ENCODE measurements at regions not wholly inside any gene's neighbourhood (a gene's known extent, or its start where the extent isn't known, plus 50 kb on each side); places are given as distances from the start of the nearest gene placed in this dataset.

DNA sequence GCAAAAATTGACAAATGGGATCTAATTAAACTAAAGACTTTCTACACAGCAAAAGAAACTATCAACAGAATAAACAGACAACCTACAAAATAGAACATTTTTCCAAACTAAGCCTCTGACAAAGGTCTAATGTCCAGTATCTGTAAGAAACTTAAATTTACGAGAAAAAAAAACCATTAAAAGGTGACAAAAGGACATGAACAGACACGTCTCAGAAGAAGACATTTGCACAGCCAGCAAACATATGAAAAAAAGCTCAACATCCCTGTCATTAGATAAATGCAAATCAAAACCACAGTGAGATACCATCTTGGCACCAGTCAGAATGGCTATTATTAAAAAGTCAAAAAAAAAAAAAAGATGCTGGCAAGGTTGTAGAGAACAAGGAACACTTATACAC lies 70.6 kb upstream of the GRIK2 start:
- no peak for DNase-seq

- no peak for DNase-seq
Observed at GRCh38 chr6:101326411-101326810, 67.1 kb upstream of the GRIK2 start.

GRCh38 chr6:101341926-101342325 lies 51.6 kb upstream of the GRIK2 start:
- DNase-seq = no peak

All from RPMI8226 (cell line).